GM23338 (cell line): ENCODE measurements at regions not wholly inside any gene's neighbourhood (a gene's known extent, or its start where the extent isn't known, plus 50 kb on each side); places are given as distances from the start of the nearest gene placed in this dataset.

Experiments used
- ATAC-seq: fragments of 200-7000 bp; cut with Tn5 transposase; 3 replicates; pipeline ENCODE4 v1.9.1; 2020
- DNase-seq: peaks from one replicate; pipeline ENCODE4 v3.0.0-alpha.2; 2015; ENCODE audit warnings: low spot score
- H2AFZ ChIP-seq: fragments of 200-600 bp; sonication (generic); 2 replicates; pipeline ENCODE4 v1.8.0; 2016; ENCODE audit warnings: antibody characterized with exemption, mild to moderate bottlenecking, moderate library complexity
- H3F3A ChIP-seq: fragments of 200-600 bp; sonication (generic); replicated peaks from 2 replicates; pipeline ENCODE4 v1.8.0; 2017; ENCODE audit warnings: antibody characterized with exemption, mixed run types, low read depth
- H3K27ac ChIP-seq: fragments of 200-600 bp; sonication (generic); 2 replicates; pipeline ENCODE4 v1.6.1; 2016; ENCODE audit warnings: low read depth
- H3K27me3 ChIP-seq: fragments of 200-600 bp; sonication (generic); 2 replicates; pipeline ENCODE4 v1.8.0; 2016; ENCODE audit warnings: mild to moderate bottlenecking, mixed run types, moderate library complexity; ENCODE audit not compliant: insufficient read depth
- H3K36me3 ChIP-seq: fragments of 200-600 bp; sonication (generic); 2 replicates; pipeline ENCODE4 v1.8.0; 2016; ENCODE audit warnings: mild to moderate bottlenecking; ENCODE audit not compliant: insufficient read depth
- H3K4me1 ChIP-seq: fragments of 200-600 bp; sonication (generic); 2 replicates; pipeline ENCODE4 v1.8.0; 2016; ENCODE audit warnings: mild to moderate bottlenecking, moderate library complexity; ENCODE audit not compliant: insufficient read depth
- H3K4me2 ChIP-seq: fragments of 200-600 bp; sonication (generic); 2 replicates; pipeline ENCODE4 v1.7.1; 2017; ENCODE audit warnings: mixed run types
- H3K4me3 ChIP-seq: fragments of 200-600 bp; sonication (generic); 2 replicates; pipeline ENCODE4 v1.6.1; 2016; ENCODE audit warnings: mixed run types
- H3K79me2 ChIP-seq: fragments of 200-600 bp; sonication (generic); replicated peaks from 2 replicates; pipeline ENCODE4 v1.8.0; 2017; ENCODE audit warnings: mild to moderate bottlenecking; ENCODE audit not compliant: insufficient read depth
- H3K9me2 ChIP-seq: fragments of 200-600 bp; sonication (generic); 2 replicates; pipeline ENCODE4 v1.8.0; 2017; ENCODE audit not compliant: insufficient read depth
- H4K20me1 ChIP-seq: fragments of 200-600 bp; sonication (generic); replicated peaks from 2 replicates; pipeline ENCODE4 v1.8.0; 2017; ENCODE audit warnings: mild to moderate bottlenecking; ENCODE audit not compliant: insufficient read depth
- H3K27ac Mint-ChIP-seq: 2 replicates; pipeline ENCODE4 v1.8.0; 2020; ENCODE audit warnings: inconsistent platforms, mild to moderate bottlenecking, moderate library complexity, mixed read lengths
- H3K27me3 Mint-ChIP-seq: 3 replicates; pipeline ENCODE4 v1.8.0; 2022; ENCODE audit warnings: low read depth, mild to moderate bottlenecking, moderate library complexity, mixed read lengths, inconsistent platforms; ENCODE audit not compliant: insufficient read depth, poor library complexity
- H3K36me3 Mint-ChIP-seq: 3 replicates; pipeline ENCODE4 v1.8.0; 2021; ENCODE audit warnings: low read depth, mild to moderate bottlenecking, inconsistent platforms, moderate library complexity, mixed read lengths
- H3K4me1 Mint-ChIP-seq: 3 replicates; pipeline ENCODE4 v1.8.0; 2020; ENCODE audit warnings: mild to moderate bottlenecking, inconsistent platforms, mixed read lengths
- H3K4me3 Mint-ChIP-seq: 3 replicates; pipeline ENCODE4 v1.8.0; 2021; ENCODE audit warnings: moderate library complexity, mild to moderate bottlenecking, inconsistent platforms, mixed read lengths
- H3K9me3 Mint-ChIP-seq: 3 replicates; pipeline ENCODE4 v1.8.0; 2020; ENCODE audit warnings: moderate library complexity, mild to moderate bottlenecking, inconsistent platforms, mixed read lengths
- CREB1 ChIP-seq: fragments of 250-450 bp; sonication (Bioruptor Pico); IDR thresholded peaks from 2 replicates; pipeline ENCODE4 v1.5.0; 2020; ENCODE audit warnings: low read depth, mild to moderate bottlenecking, moderate library complexity
- ETS1 ChIP-seq: IDR thresholded peaks from 2 replicates; pipeline ENCODE4 v1.6.1; 2016; ENCODE audit warnings: antibody characterized with exemption
- EZH2 ChIP-seq: fragments of 200-600 bp; sonication (generic); IDR thresholded peaks from one replicate; pipeline ENCODE4 v1.8.0; 2017; ENCODE audit warnings: antibody characterized with exemption, mild to moderate bottlenecking, low read depth; ENCODE audit not compliant: unreplicated experiment
- EZH2phosphoT487 ChIP-seq: fragments of 200-600 bp; sonication (generic); IDR thresholded peaks from one replicate; pipeline ENCODE4 v1.8.1; 2018; ENCODE audit warnings: antibody characterized with exemption; ENCODE audit not compliant: unreplicated experiment
- JUNB ChIP-seq: IDR thresholded peaks from one replicate; pipeline ENCODE4 v1.6.1; 2016; ENCODE audit warnings: antibody characterized with exemption; ENCODE audit not compliant: unreplicated experiment
- NANOG ChIP-seq: IDR thresholded peaks from 2 replicates; pipeline ENCODE4 v1.6.1; 2016; ENCODE audit warnings: antibody characterized with exemption, borderline replicate concordance
- POLR2AphosphoS5 ChIP-seq: IDR thresholded peaks from 2 replicates; pipeline ENCODE4 v1.6.1; 2016; ENCODE audit warnings: antibody characterized with exemption, low read depth
- STAT1 ChIP-seq: IDR thresholded peaks from one replicate; pipeline ENCODE4 v1.6.1; 2016; ENCODE audit warnings: antibody characterized with exemption; ENCODE audit not compliant: unreplicated experiment
- ZNF114 ChIP-seq: fragments of 250-450 bp; sonication (Bioruptor Pico); IDR thresholded peaks from 2 replicates; pipeline ENCODE4 v1.5.0; 2020; ENCODE audit warnings: mild to moderate bottlenecking, moderate library complexity
- ZNF331 ChIP-seq: fragments of 250-450 bp; sonication (Bioruptor Pico); IDR thresholded peaks from 2 replicates; pipeline ENCODE4 v1.5.0; 2020; ENCODE audit warnings: low read depth, mild to moderate bottlenecking, moderate library complexity
- ZNF462 ChIP-seq: fragments of 250-450 bp; sonication (Bioruptor Pico); IDR thresholded peaks from 2 replicates; pipeline ENCODE4 v1.5.0; 2020; ENCODE audit warnings: mild to moderate bottlenecking, moderate library complexity
- TF ChIP-seq, protein P1 (sequence below): IDR thresholded peaks from one replicate; pipeline ENCODE4 v1.6.1; 2018; ENCODE audit warnings: antibody characterized with exemption; ENCODE audit not compliant: unreplicated experiment

DNA sequence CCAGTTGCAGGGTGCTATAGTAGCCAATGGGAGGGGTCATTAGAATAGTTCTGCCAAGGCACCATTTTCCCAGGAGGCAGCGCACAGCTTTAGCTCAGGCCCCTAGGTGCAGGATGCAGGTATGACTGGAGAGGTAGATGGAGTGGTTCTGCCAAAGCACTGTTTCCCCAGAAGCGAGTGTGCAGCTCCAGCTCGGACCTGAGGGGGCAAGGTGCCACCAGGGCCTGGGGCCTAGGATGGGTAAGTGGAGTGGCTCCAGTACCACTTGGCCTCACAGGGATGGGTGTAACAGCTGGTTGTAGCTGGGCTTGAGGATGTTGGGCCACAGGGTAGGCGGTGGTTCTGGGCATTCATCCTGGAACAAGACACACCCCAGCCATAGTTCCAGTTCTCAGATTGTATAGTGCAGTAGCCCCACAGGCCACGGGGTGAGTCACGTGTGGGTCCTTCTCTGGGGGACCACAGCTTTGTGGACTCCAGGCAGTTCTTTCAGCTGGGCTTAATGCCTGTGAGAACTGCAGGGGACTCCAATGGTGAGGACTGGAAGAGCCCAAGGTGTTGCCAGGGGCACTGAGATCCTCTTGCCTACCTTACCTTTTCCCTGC lies 185.5 kb upstream of the ANKH start:
- no peak overlapping the region for H3K4me3 ChIP-seq
- H3F3A ChIP-seq, result no peaks in the 10 kb centered on the region
- H3K36me3 Mint-ChIP-seq, result no peaks in the 10 kb centered on the region; the same call in 2 of the 3 replicates
- no peak overlapping the region for H3K27ac Mint-ChIP-seq
- H3K27ac ChIP-seq, result no peak overlapping the region
- no peaks in the 10 kb centered on the region for H3K4me1 ChIP-seq
- no peaks in the 10 kb centered on the region for H3K79me2 ChIP-seq
- H3K9me2 ChIP-seq, result peaks cover 7% of the 10 kb centered on the region; the same call in 1 of the 2 replicates
- no peak overlapping the region for H3K4me3 Mint-ChIP-seq
- TF ChIP-seq STAT1 (no peak), CREB1 (CRISPR knock-in tag) (no peak), ZNF114 (CRISPR knock-in tag) (no peak), EZH2phosphoT487 (no peak), POLR2AphosphoS5 (no peak), ZNF462 (no peak), EZH2 (no peak), ETS1 (no peak), ZNF331 (CRISPR knock-in tag) (no peak), NANOG (no peak), JUNB (no peak)
- TF ChIP-seq, protein P1, sequence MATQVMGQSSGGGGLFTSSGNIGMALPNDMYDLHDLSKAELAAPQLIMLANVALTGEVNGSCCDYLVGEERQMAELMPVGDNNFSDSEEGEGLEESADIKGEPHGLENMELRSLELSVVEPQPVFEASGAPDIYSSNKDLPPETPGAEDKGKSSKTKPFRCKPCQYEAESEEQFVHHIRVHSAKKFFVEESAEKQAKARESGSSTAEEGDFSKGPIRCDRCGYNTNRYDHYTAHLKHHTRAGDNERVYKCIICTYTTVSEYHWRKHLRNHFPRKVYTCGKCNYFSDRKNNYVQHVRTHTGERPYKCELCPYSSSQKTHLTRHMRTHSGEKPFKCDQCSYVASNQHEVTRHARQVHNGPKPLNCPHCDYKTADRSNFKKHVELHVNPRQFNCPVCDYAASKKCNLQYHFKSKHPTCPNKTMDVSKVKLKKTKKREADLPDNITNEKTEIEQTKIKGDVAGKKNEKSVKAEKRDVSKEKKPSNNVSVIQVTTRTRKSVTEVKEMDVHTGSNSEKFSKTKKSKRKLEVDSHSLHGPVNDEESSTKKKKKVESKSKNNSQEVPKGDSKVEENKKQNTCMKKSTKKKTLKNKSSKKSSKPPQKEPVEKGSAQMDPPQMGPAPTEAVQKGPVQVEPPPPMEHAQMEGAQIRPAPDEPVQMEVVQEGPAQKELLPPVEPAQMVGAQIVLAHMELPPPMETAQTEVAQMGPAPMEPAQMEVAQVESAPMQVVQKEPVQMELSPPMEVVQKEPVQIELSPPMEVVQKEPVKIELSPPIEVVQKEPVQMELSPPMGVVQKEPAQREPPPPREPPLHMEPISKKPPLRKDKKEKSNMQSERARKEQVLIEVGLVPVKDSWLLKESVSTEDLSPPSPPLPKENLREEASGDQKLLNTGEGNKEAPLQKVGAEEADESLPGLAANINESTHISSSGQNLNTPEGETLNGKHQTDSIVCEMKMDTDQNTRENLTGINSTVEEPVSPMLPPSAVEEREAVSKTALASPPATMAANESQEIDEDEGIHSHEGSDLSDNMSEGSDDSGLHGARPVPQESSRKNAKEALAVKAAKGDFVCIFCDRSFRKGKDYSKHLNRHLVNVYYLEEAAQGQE, result no peak
- no peaks in the 10 kb centered on the region for H3K27me3 Mint-ChIP-seq
- H3K4me2 ChIP-seq, result no peak overlapping the region
- H2AFZ ChIP-seq, result no peak overlapping the region
- no peaks in the 10 kb centered on the region for H3K4me1 Mint-ChIP-seq
- H4K20me1 ChIP-seq, result no peaks in the 10 kb centered on the region
- no peaks in the 10 kb centered on the region for H3K36me3 ChIP-seq
- H3K9me3 Mint-ChIP-seq, result peaks cover under 1% of the 10 kb centered on the region; the same call in 2 of the 3 replicates
- DNase-seq (no peak), ATAC-seq (no peak)
- H3K27me3 ChIP-seq, result no peaks in the 10 kb centered on the region
